HG02678 (cell line): ENCODE measurements at regions not wholly inside any gene's neighbourhood (a gene's known extent, or its start where the extent isn't known, plus 50 kb on each side); places are given as distances from the start of the nearest gene placed in this dataset.

Experiments used
- ATAC-seq: cut with Tn5 transposase; IDR thresholded peaks from one replicate; pipeline ENCODE4 v1.9.1; 2021; ENCODE audit warnings: mild to moderate bottlenecking, moderate library complexity; ENCODE audit not compliant: unreplicated experiment

DNA sequence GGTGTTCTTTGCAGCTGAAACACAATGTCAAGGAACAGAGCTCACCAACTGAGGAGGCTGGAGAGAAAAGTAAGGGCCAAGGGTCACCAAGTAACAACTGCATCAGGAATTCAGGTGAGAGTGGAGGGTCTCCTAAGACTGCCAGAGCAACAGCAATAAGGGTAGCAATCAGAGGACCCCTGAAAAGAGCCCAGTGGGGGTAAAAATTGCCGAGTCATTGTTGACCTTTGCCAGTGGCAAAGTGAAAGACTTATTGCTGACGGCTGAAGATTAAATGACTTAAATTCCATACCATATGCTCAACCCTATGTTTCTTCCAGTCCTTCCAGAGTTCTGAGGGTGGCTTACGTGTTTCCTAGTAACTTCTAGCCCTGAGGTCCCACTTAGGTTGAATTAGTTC lies 51.9 kb upstream of the ARHGAP42 start:
- no peak for ATAC-seq

DNA sequence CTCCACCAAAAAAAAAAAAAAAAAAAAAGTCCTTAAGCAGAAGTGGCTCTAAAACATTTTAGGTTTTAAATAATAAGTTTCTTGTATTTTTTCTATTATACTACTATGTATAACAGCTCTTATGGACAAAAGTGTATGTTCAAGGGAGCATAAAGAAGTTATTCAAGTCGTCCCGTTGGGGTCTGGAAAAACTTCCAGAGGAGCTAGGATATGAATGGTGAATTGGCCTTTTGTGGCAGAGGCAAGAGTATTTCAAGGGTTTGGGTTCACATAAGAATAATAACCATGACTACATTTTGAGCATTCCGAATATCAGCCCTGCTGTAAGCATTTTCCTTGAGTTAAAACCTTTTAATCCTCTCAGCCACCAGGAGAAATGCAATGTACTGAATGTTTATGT lies 50.6 kb upstream of the ARHGAP42 start:
- ATAC-seq, result no peak
